Endothelial cell of umbilical vein (primary cell): ENCODE measurements at regions not wholly inside any gene's neighbourhood (a gene's known extent, or its start where the extent isn't known, plus 50 kb on each side); places are given as distances from the start of the nearest gene placed in this dataset.

Experiments
- BruUV-seq: library from RNA; stranded (reverse); fragments of 400-500 nt; replicated peaks from 2 replicates; lab custom pipeline; 2021; lab: Mats Ljungman, UMichigan
- CTCF ChIA-PET: fragments of 300-600, 350-600 bp; sonication (Branson Sonifier 250); formaldehyde crosslinking; loops from one replicate; lab custom pipeline; 2021; ENCODE audit warnings: antibody characterized with exemption, inconsistent platforms; lab: Charles Lee
- POLR2A ChIA-PET: fragments of 300-600, 350-600 bp; sonication (Branson Sonifier 250); formaldehyde crosslinking; loops from one replicate; lab custom pipeline; 2021; ENCODE audit warnings: antibody characterized with exemption, inconsistent platforms; lab: Charles Lee
- DNase-seq: peaks from one replicate; pipeline ENCODE4 v3.0.0-alpha.2; 2011; ENCODE audit warnings: low read depth, low spot score
- FAIRE-seq: peaks from 2 replicates; lab custom pipeline; 2011; peaks lifted over from hg19 to GRCh38; lab: Jason Lieb, UNC
- H2AFZ ChIP-seq: 2 replicates; pipeline ENCODE4 v1.6.0; 2012; ENCODE audit warnings: low read depth, low read length, control low read depth, inconsistent platforms
- H3K27ac ChIP-seq: 2 replicates; pipeline ENCODE4 v1.5.1; 2011; ENCODE audit warnings: low read depth, mild to moderate bottlenecking, control low read depth, low read length, moderate library complexity; ENCODE audit not compliant: insufficient read depth
- H3K27me3 ChIP-seq, 2 experiments: 2 replicates each; pipeline versions ENCODE4 v1.6.0 to v1.6.1; 2011; ENCODE audit warnings: low read length in 2 of 2, mixed read lengths in 1 of 2; ENCODE audit not compliant: control insufficient read depth in 2 of 2, insufficient read depth in 2 of 2
- H3K36me3 ChIP-seq, 2 experiments: 2 replicates in 1 of 2; 3 replicates in 1 of 2; pipeline ENCODE4 v1.5.1; 2011; ENCODE audit warnings: low read length in 2 of 2, mild to moderate bottlenecking in 1 of 2, moderate library complexity in 1 of 2; ENCODE audit not compliant: control insufficient read depth in 2 of 2, insufficient read depth in 2 of 2; ENCODE audit errors: extremely low read depth in 1 of 2
- H3K4me1 ChIP-seq: 3 replicates; pipeline ENCODE4 v1.5.1; 2011; ENCODE audit warnings: mild to moderate bottlenecking, low read length; ENCODE audit not compliant: control insufficient read depth, insufficient read depth; ENCODE audit errors: extremely low read depth
- H3K4me2 ChIP-seq: 2 replicates; pipeline ENCODE4 v1.6.1; 2011; ENCODE audit warnings: low read length, control low read depth, mixed read lengths; ENCODE audit not compliant: insufficient read depth
- H3K4me3 ChIP-seq, 3 experiments: fragments of 200-600 bp in 1 of 3; sonication (generic), shearing (Covaris generic) in 1 of 3; replicated peaks in 1 of 3; 2 replicates each; pipeline ENCODE4 v1.5.1; 2011 to 2016; ENCODE audit warnings: control low read depth in 3 of 3, low read length in 3 of 3, mild to moderate bottlenecking in 2 of 3, inconsistent platforms in 1 of 3, low read depth in 1 of 3, moderate library complexity in 1 of 3; ENCODE audit not compliant: insufficient read depth in 1 of 3
- H3K79me2 ChIP-seq: 2 replicates; pipeline ENCODE4 v1.6.0; 2012; ENCODE audit warnings: low read length, inconsistent platforms; ENCODE audit not compliant: control insufficient read depth, insufficient read depth
- H3K9ac ChIP-seq: replicated peaks from 2 replicates; pipeline ENCODE3; 2011; ENCODE audit warnings: low read length, control low read depth; ENCODE audit not compliant: insufficient read depth; ENCODE audit errors: extremely low read depth
- H3K9me1 ChIP-seq: replicated peaks from 3 replicates; pipeline ENCODE4 v1.6.0; 2011; ENCODE audit warnings: mild to moderate bottlenecking, low read length; ENCODE audit not compliant: control insufficient read depth, insufficient read depth; ENCODE audit errors: extremely low read depth
- H3K9me3 ChIP-seq: replicated peaks from 2 replicates; pipeline ENCODE4 v1.5.1; 2012; ENCODE audit warnings: low read length, inconsistent platforms; ENCODE audit not compliant: control insufficient read depth, insufficient read depth
- H4K20me1 ChIP-seq: replicated peaks from 2 replicates; pipeline ENCODE3; 2011; ENCODE audit warnings: mild to moderate bottlenecking, low read length; ENCODE audit not compliant: control insufficient read depth, insufficient read depth; ENCODE audit errors: extremely low read depth
- CTCF ChIP-seq, 2 donors: IDR thresholded peaks; 1 replicate in 1 of 2; 2 replicates in 1 of 2; pipeline ENCODE4 v1.5.1; 2011; ENCODE audit warnings: low read length in 2 of 2, mild to moderate bottlenecking in 2 of 2, moderate library complexity in 2 of 2, control low read depth in 1 of 2, inconsistent platforms in 1 of 2, low read depth in 1 of 2; ENCODE audit not compliant: insufficient read depth in 1 of 2; ENCODE audit errors: extremely low read depth in 1 of 2
- EZH2 ChIP-seq: IDR thresholded peaks from 2 replicates; pipeline ENCODE4 v1.6.1; 2012; ENCODE audit warnings: borderline replicate concordance, low read depth, mild to moderate bottlenecking, moderate library complexity, low read length, inconsistent platforms; ENCODE audit not compliant: severe bottlenecking
- GATA2 ChIP-seq: IDR thresholded peaks from 2 replicates; pipeline ENCODE4 v1.7.0; 2011; ENCODE audit warnings: low read depth, mild to moderate bottlenecking, moderate library complexity, mixed read lengths, low read length; ENCODE audit not compliant: insufficient read length, insufficient read depth
- MAX ChIP-seq: IDR thresholded peaks from 2 replicates; pipeline ENCODE4 v1.6.1; 2011; ENCODE audit not compliant: insufficient read depth, insufficient read length
- POLR2A ChIP-seq: IDR thresholded peaks from 2 replicates; pipeline ENCODE4 v1.6.1; 2012; ENCODE audit warnings: low read depth, mild to moderate bottlenecking, control low read depth, low read length
- dilution Hi-C: fragments of 300-500 bp; cut with MboI; formaldehyde crosslinking; loops from one replicate; pipeline ENCODE4 v1.15.0; 2019; ENCODE audit warnings: low sequenced_read_pairs; ENCODE audit not compliant: extremely low pct_ligation_motif_present
- intact Hi-C: fragments of 100-400 bp; cut with micrococcal nuclease; formaldehyde crosslinking; loops from one replicate; pipeline ENCODE4 v1.10.0; 2022

GRCh38 chr3:194985031-194985578, 285.9 kb downstream of the XXYLT1 start:
- no peaks in the 10 kb centered on the region for H3K79me2 ChIP-seq
- H3K27me3 ChIP-seq: no peaks in the 10 kb centered on the region
- no peak overlapping the region for H3K9ac ChIP-seq
- no peaks in the 10 kb centered on the region for H3K4me1 ChIP-seq
- H3K4me3 ChIP-seq: no peak overlapping the region
- H3K9me3 ChIP-seq: no peaks in the 10 kb centered on the region
- ChIA-PET POLR2A (no interaction called here), CTCF (interaction anchor here (0.9 to 1.4 kb wide), 3 partner anchors 13 to 54 kb away, joined by 3 to 4 read pairs (median 4); no protein-coding TSS in a partner anchor)
- no peak overlapping the region for H3K27ac ChIP-seq
- H4K20me1 ChIP-seq: no peaks in the 10 kb centered on the region
- H3K9me1 ChIP-seq: no peaks in the 10 kb centered on the region
- no peak for FAIRE-seq
- intact Hi-C loops: loop anchor here (2.0 kb wide), 1 partner anchor 54 kb away; no protein-coding TSS in a partner anchor
- no peak overlapping the region for H3K4me2 ChIP-seq
- TF ChIP-seq MAX (no peak), EZH2 (no peak), CTCF (IDR thresholded peaks at IDR 0.05; ENCODE audit: extremely low read depth in 1 of 2, insufficient read depth in 1 of 2, low read depth in 1 of 2, low read length in 2 of 2) (no peak), GATA2 (no peak), POLR2A (no peak)
- no peak overlapping the region for H2AFZ ChIP-seq
- no peaks in the 10 kb centered on the region for H3K36me3 ChIP-seq
- no TSS peak for BruUV-seq
- no peak for DNase-seq
- dilution Hi-C loops: no loop called here
